Mesenchymal stem cell (in vitro differentiated cells and primary cell): ENCODE measurements at regions not wholly inside any gene's neighbourhood (a gene's known extent, or its start where the extent isn't known, plus 50 kb on each side); places are given as distances from the start of the nearest gene placed in this dataset.

Source experiments
- DNase-seq: peaks from one replicate; pipeline ENCODE4 v3.0.0-alpha.2; 2013
- H2AFZ ChIP-seq: one replicate; pipeline ENCODE4 v1.6.1; 2013; ENCODE audit warnings: low read depth, mild to moderate bottlenecking, control low read depth, inconsistent platforms, low read length, moderate library complexity
- H2AK5ac ChIP-seq: 2 replicates; pipeline ENCODE4 v1.6.1; 2013; ENCODE audit warnings: low read length, moderate library complexity, mild to moderate bottlenecking, inconsistent platforms; ENCODE audit not compliant: severe bottlenecking
- H2BK120ac ChIP-seq: one replicate; pipeline ENCODE4 v1.6.1; 2013; ENCODE audit warnings: low read depth, mild to moderate bottlenecking, inconsistent platforms, low read length, moderate library complexity
- H2BK12ac ChIP-seq, 2 experiments: one replicate each; pipeline ENCODE4 v1.6.1; 2013; ENCODE audit warnings: inconsistent platforms in 2 of 2, low read length in 2 of 2, mild to moderate bottlenecking in 2 of 2, moderate library complexity in 2 of 2, control low read depth in 1 of 2
- H2BK15ac ChIP-seq: one replicate; pipeline ENCODE4 v1.6.1; 2013; ENCODE audit warnings: mild to moderate bottlenecking, low read depth, inconsistent platforms; ENCODE audit not compliant: poor library complexity, severe bottlenecking
- H2BK5ac ChIP-seq: 2 replicates; pipeline ENCODE4 v1.6.1; 2013; ENCODE audit warnings: low read depth, mild to moderate bottlenecking, low read length, control low read depth, inconsistent platforms; ENCODE audit not compliant: poor library complexity, severe bottlenecking
- H3K14ac ChIP-seq, 2 experiments: one replicate each; pipeline ENCODE4 v1.6.1; 2013; ENCODE audit warnings: inconsistent platforms in 2 of 2, low read length in 2 of 2, control low read depth in 1 of 2, mild to moderate bottlenecking in 1 of 2, moderate library complexity in 1 of 2
- H3K18ac ChIP-seq, 2 experiments: one replicate each; pipeline ENCODE4 v1.6.1; 2013; ENCODE audit warnings: inconsistent platforms in 2 of 2, low read length in 2 of 2, control low read depth in 1 of 2, low read depth in 1 of 2, mild to moderate bottlenecking in 1 of 2
- H3K23ac ChIP-seq, 2 experiments: one replicate each; pipeline ENCODE4 v1.6.1; 2013; ENCODE audit warnings: inconsistent platforms in 2 of 2, low read length in 2 of 2, mild to moderate bottlenecking in 2 of 2, moderate library complexity in 2 of 2, control low read depth in 1 of 2
- H3K27ac ChIP-seq: 2 replicates; pipeline ENCODE4 v1.5.1; 2013; ENCODE audit warnings: mild to moderate bottlenecking, moderate library complexity, low read length, control low read depth, inconsistent platforms; ENCODE audit not compliant: poor library complexity, severe bottlenecking
- H3K27me3 ChIP-seq, 2 experiments: 2 replicates each; pipeline versions ENCODE4 v1.6.1 to v1.7.0; 2013; ENCODE audit warnings: low read length in 2 of 2, mild to moderate bottlenecking in 2 of 2, moderate library complexity in 2 of 2, control low read depth in 1 of 2, inconsistent platforms in 1 of 2; ENCODE audit not compliant: control insufficient read depth in 1 of 2, insufficient read depth in 1 of 2
- H3K36me3 ChIP-seq, 2 experiments: 2 replicates each; pipeline versions ENCODE4 v1.6.1 to v1.7.0; 2013; ENCODE audit warnings: low read length in 2 of 2, control low read depth in 1 of 2, inconsistent platforms in 1 of 2, low read depth in 1 of 2, mild to moderate bottlenecking in 1 of 2; ENCODE audit not compliant: insufficient read depth in 2 of 2, control insufficient read depth in 1 of 2
- H3K4ac ChIP-seq, 2 experiments: one replicate each; pipeline ENCODE4 v1.6.1; 2013; ENCODE audit warnings: inconsistent platforms in 2 of 2, low read length in 2 of 2, mild to moderate bottlenecking in 2 of 2, moderate library complexity in 2 of 2, control low read depth in 1 of 2, low read depth in 1 of 2
- H3K4me1 ChIP-seq: 2 replicates; pipeline ENCODE4 v1.6.1; 2013; ENCODE audit warnings: low read depth, low read length, control low read depth; ENCODE audit not compliant: control insufficient read depth, insufficient read depth
- H3K4me2 ChIP-seq: 2 replicates; pipeline ENCODE4 v1.6.1; 2013; ENCODE audit warnings: low read length, mild to moderate bottlenecking, inconsistent platforms; ENCODE audit not compliant: poor library complexity, severe bottlenecking
- H3K4me3 ChIP-seq, 2 experiments: 2 replicates each; pipeline versions ENCODE4 v1.5.1 to v1.7.0; 2013; ENCODE audit warnings: low read length in 2 of 2, mild to moderate bottlenecking in 2 of 2, control low read depth in 1 of 2, low read depth in 1 of 2; ENCODE audit not compliant: insufficient read depth in 1 of 2
- H3K79me1 ChIP-seq: replicated peaks from 2 replicates; pipeline ENCODE4 v1.6.1; 2013; ENCODE audit warnings: mild to moderate bottlenecking, control low read depth, low read length, inconsistent platforms; ENCODE audit not compliant: poor library complexity, severe bottlenecking
- H3K9ac ChIP-seq: 2 replicates; pipeline ENCODE4 v1.7.0; 2013; ENCODE audit warnings: mild to moderate bottlenecking, low read length, moderate library complexity
- H3K9me3 ChIP-seq: 2 replicates; pipeline ENCODE4 v1.7.0; 2013; ENCODE audit warnings: mild to moderate bottlenecking, low read length; ENCODE audit not compliant: control insufficient read depth
- H4K8ac ChIP-seq: one replicate; pipeline ENCODE4 v1.6.1; 2013; ENCODE audit warnings: inconsistent platforms, mild to moderate bottlenecking, low read length, moderate library complexity
- H4K91ac ChIP-seq: one replicate; pipeline ENCODE4 v1.6.1; 2013; ENCODE audit warnings: mild to moderate bottlenecking, low read length, inconsistent platforms
- WGBS: methylation state at CpG from one replicate; pipeline ENCODE4 v1.1.7; 2013; ENCODE audit warnings: mixed read lengths; 5-methylcytosine and 5-hydroxymethylcytosine counted together

GRCh38 chr20:40251284-40251932 is 437.6 kb downstream of the MAFB start:
- Histone ChIP-seq H2AK5ac (no peak overlapping the region), H3K14ac (no peak overlapping the region), H3K4me2 (no peak overlapping the region), H3K9ac (no peak overlapping the region), H4K91ac (no peak overlapping the region), H2BK5ac (no peak overlapping the region), H4K8ac (no peak overlapping the region), H3K27ac (no peak overlapping the region), H3K18ac (no peak overlapping the region), H2BK15ac (no peak overlapping the region), H2BK120ac (no peak overlapping the region), H2BK12ac (peak overlapping the region in 1 of 2 experiments; percentile 8), H3K79me1 (no peaks in the 10 kb centered on the region), H3K36me3 (no peaks in the 10 kb centered on the region), H3K4ac (no peak overlapping the region), H2AFZ (no peak overlapping the region), H3K27me3 (no peaks in the 10 kb centered on the region), H3K23ac (no peak overlapping the region), H3K4me1 (no peaks in the 10 kb centered on the region), H3K9me3 (no peaks in the 10 kb centered on the region), H3K4me3 (no peak overlapping the region)
- 77% methylated on average over 8 of the region's 9 CpGs for WGBS
- DNase-seq: no peak

GRCh38 chr20:40249805-40250204 is 439.2 kb downstream of the MAFB start:
- no peaks in the 10 kb centered on the region for H3K79me1 ChIP-seq
- no peak overlapping the region for H2AFZ ChIP-seq
- no peak overlapping the region for H3K4ac ChIP-seq
- H2BK120ac ChIP-seq: no peak overlapping the region
- 94% methylated on average over 2 of the region's 3 CpGs for WGBS
- no peak overlapping the region for H4K8ac ChIP-seq
- H3K27me3 ChIP-seq: no peaks in the 10 kb centered on the region
- H2BK15ac ChIP-seq: no peak overlapping the region
- no peaks in the 10 kb centered on the region for H3K36me3 ChIP-seq
- no peaks in the 10 kb centered on the region for H3K9me3 ChIP-seq
- H2BK12ac ChIP-seq: no peak overlapping the region
- no peak overlapping the region for H3K18ac ChIP-seq
- H3K4me3 ChIP-seq: no peak overlapping the region
- H4K91ac ChIP-seq: no peak overlapping the region
- H3K14ac ChIP-seq: no peak overlapping the region
- H2BK5ac ChIP-seq: no peak overlapping the region
- H3K27ac ChIP-seq: no peak overlapping the region
- no peak overlapping the region for H3K23ac ChIP-seq
- no peaks in the 10 kb centered on the region for H3K4me1 ChIP-seq
- H3K9ac ChIP-seq: no peak overlapping the region
- no peak for DNase-seq
- H3K4me2 ChIP-seq: no peak overlapping the region
- H2AK5ac ChIP-seq: no peak overlapping the region

GRCh38 chr20:40245829-40246228 is 443.2 kb downstream of the MAFB start:
- H3K9me3 ChIP-seq: no peaks in the 10 kb centered on the region
- H2AK5ac ChIP-seq: no peak overlapping the region
- no peak overlapping the region for H4K91ac ChIP-seq
- no peak overlapping the region for H3K4me3 ChIP-seq
- no peak overlapping the region for H3K4ac ChIP-seq
- no peaks in the 10 kb centered on the region for H3K4me1 ChIP-seq
- H3K27ac ChIP-seq: no peak overlapping the region
- H3K23ac ChIP-seq: no peak overlapping the region
- DNase-seq: no peak
- no peak overlapping the region for H3K9ac ChIP-seq
- H3K14ac ChIP-seq: no peak overlapping the region
- H3K18ac ChIP-seq: no peak overlapping the region
- no peaks in the 10 kb centered on the region for H3K79me1 ChIP-seq
- no peak overlapping the region for H4K8ac ChIP-seq
- no peak overlapping the region for H2AFZ ChIP-seq
- no peak overlapping the region for H2BK12ac ChIP-seq
- no peak overlapping the region for H2BK5ac ChIP-seq
- no peak overlapping the region for H3K4me2 ChIP-seq
- no peaks in the 10 kb centered on the region for H3K36me3 ChIP-seq
- no peaks in the 10 kb centered on the region for H3K27me3 ChIP-seq
- no peak overlapping the region for H2BK15ac ChIP-seq
- no peak overlapping the region for H2BK120ac ChIP-seq

GRCh38 chr20:40244286-40244685 is 444.8 kb downstream of the MAFB start:
- Histone ChIP-seq H3K4me1 (no peaks in the 10 kb centered on the region), H3K27ac (no peak overlapping the region), H3K23ac (no peak overlapping the region), H2AK5ac (no peak overlapping the region), H3K4ac (no peak overlapping the region), H2AFZ (no peak overlapping the region), H3K18ac (no peak overlapping the region), H3K4me3 (no peak overlapping the region), H4K8ac (no peak overlapping the region), H3K9ac (no peak overlapping the region), H3K36me3 (no peaks in the 10 kb centered on the region), H3K79me1 (no peaks in the 10 kb centered on the region), H2BK5ac (no peak overlapping the region), H2BK12ac (no peak overlapping the region), H3K9me3 (no peaks in the 10 kb centered on the region), H4K91ac (no peak overlapping the region), H3K4me2 (no peak overlapping the region), H2BK120ac (no peak overlapping the region), H2BK15ac (no peak overlapping the region), H3K27me3 (no peaks in the 10 kb centered on the region), H3K14ac (no peak overlapping the region)
- DNase-seq: no peak
- WGBS: 93% methylated on average over 4 of the region's 4 CpGs
